ENCODE measurements at regions not wholly inside any gene's neighbourhood (a gene's known extent, or its start where the extent isn't known, plus 50 kb on each side); places are given as distances from the start of the nearest gene placed in this dataset.

DNA sequence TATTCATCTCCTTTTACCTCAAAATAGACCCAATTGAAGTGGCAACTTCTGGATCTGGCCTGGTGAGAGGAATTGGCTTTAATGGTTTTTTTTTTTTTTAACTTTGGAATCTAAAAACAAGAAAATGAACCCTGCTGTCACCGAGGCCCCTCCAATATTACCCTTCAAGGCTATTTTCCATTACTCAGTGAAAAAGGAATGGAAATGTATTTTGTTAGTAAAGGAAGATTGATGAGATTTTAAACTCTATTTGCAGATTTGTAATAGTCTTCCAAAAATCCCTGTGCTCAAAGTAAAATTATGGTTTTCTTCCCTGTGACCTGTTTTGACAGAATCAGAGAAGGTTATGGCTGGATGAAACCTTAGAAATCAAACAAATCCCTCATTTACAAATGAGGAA, 102.9 kb downstream of the TMEM170B start:
- no peaks in the 10 kb centered on the region for H3K9me3 ChIP-seq
- no peak for DNase-seq
- H3K27ac ChIP-seq, result no peak overlapping the region
- intact Hi-C loops (cut with DNase I), result no loop called here
- no peaks in the 10 kb centered on the region for H3K36me3 ChIP-seq
- no peaks in the 10 kb centered on the region for H3K4me1 ChIP-seq
- 65 to 71% methylated on average over 1 of the region's 1 CpG for WGBS, 2 donors
- no peak overlapping the region for H3K4me3 ChIP-seq
- no peak for TF ChIP-seq CTCF (IDR thresholded peaks at IDR 0.05)
- no peak for TF ChIP-seq POLR2A (IDR thresholded peaks at IDR 0.05)
- H3K27me3 ChIP-seq, result no peaks in the 10 kb centered on the region

DNA sequence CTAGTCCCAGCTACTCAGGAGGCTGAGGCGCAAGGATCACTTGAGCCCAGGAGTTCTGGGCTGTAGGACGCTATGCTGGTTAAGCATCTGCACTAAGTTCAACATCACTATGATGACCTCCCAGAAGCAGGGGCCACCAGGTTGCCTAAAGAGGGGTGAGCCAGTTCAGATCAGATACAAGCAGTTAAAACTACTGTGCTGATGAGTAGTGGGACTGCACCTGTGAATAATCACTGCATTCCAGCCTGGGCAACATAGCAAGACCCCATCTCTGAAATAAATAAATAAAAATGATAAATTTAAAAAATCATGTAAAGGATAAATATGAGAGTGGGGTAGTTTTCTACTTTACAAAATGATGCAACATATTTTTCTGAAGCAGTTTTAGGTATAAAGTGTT, 106.5 kb downstream of the TMEM170B start:
- Histone ChIP-seq H3K36me3 (no peaks in the 10 kb centered on the region), H3K27ac (no peak overlapping the region), H3K4me3 (no peak overlapping the region), H3K9me3 (peaks cover 0 to 8% (median 0%) of the 10 kb centered on the region in 3 donors), H3K27me3 (no peaks in the 10 kb centered on the region), H3K4me1 (no peaks in the 10 kb centered on the region)
- TF ChIP-seq POLR2A (IDR thresholded peaks at IDR 0.05) (no peak), CTCF (IDR thresholded peaks at IDR 0.05) (no peak)
- intact Hi-C loops (cut with DNase I), result no loop called here
- WGBS, 2 donors, result 93 to 97% methylated on average over 2 of the region's 2 CpGs
- no peak for DNase-seq

- Histone ChIP-seq H3K27ac (no peak overlapping the region), H3K4me1 (no peaks in the 10 kb centered on the region), H3K36me3 (no peaks in the 10 kb centered on the region), H3K4me3 (no peak overlapping the region), H3K27me3 (no peaks in the 10 kb centered on the region), H3K9me3 (peaks cover 0 to 8% (median 0%) of the 10 kb centered on the region in 3 donors)
- WGBS, 2 donors, result 79 to 88% methylated on average over 4 of the region's 4 CpGs
- DNase-seq, result no peak
- TF ChIP-seq POLR2A (IDR thresholded peaks at IDR 0.05), result no peak
- TF ChIP-seq CTCF (IDR thresholded peaks at IDR 0.05), result no peak
- intact Hi-C loops (cut with DNase I), result no loop called here
Measured at GRCh38 chr6:11644601-11645000, 107.1 kb downstream of the TMEM170B start.

GRCh38 chr6:11645016-11645415, 107.5 kb downstream of the TMEM170B start:
- no peak for DNase-seq

GRCh38 chr6:11648436-11648775, 110.9 kb downstream of the TMEM170B start:
- Histone ChIP-seq H3K4me3 (no peak overlapping the region), H3K27me3 (no peaks in the 10 kb centered on the region), H3K9me3 (peaks cover 0 to 8% (median 0%) of the 10 kb centered on the region in 3 donors), H3K36me3 (no peaks in the 10 kb centered on the region), H3K4me1 (peaks cover 0 to 10% (median under 1%) of the 10 kb centered on the region in 3 donors), H3K27ac (no peak overlapping the region)
- TF ChIP-seq CTCF (IDR thresholded peaks at IDR 0.05), result no peak
- TF ChIP-seq POLR2A (IDR thresholded peaks at IDR 0.05), result no peak
- 65 to 70% methylated on average over 2 of the region's 2 CpGs for WGBS, 2 donors
- intact Hi-C loops (cut with DNase I), result no loop called here
- no peak for DNase-seq

More at GRCh38 chr6:11645016-11645415, 107.5 kb downstream of the TMEM170B start:
- Histone ChIP-seq H3K9me3 (peaks cover 0 to 8% (median 0%) of the 10 kb centered on the region in 3 donors), H3K27me3 (no peaks in the 10 kb centered on the region), H3K36me3 (no peaks in the 10 kb centered on the region), H3K4me1 (no peaks in the 10 kb centered on the region), H3K4me3 (no peak overlapping the region), H3K27ac (no peak overlapping the region)
- intact Hi-C loops (cut with DNase I), result no loop called here
- WGBS, 2 donors, result 67 to 78% methylated on average over 1 of the region's 1 CpG
- TF ChIP-seq CTCF (IDR thresholded peaks at IDR 0.05), result no peak
- TF ChIP-seq POLR2A (IDR thresholded peaks at IDR 0.05), result no peak
